MCF 10A (cell line): ENCODE measurements at regions not wholly inside any gene's neighbourhood (a gene's known extent, or its start where the extent isn't known, plus 50 kb on each side); places are given as distances from the start of the nearest gene placed in this dataset.

ENCODE experiments used
- BruUV-seq: library from RNA; stranded (reverse); fragments of 400-500 nt; replicated peaks from 2 replicates; lab custom pipeline; 2021; lab: Mats Ljungman, UMichigan
- CTCF ChIA-PET: fragments of 300-600 bp; sonication (Branson Sonifier 250); formaldehyde crosslinking; extraction: SDS; loops from one replicate; lab custom pipeline; 2021; ENCODE audit warnings: antibody characterized with exemption, inconsistent platforms; lab: Yijun Ruan, JAX
- POLR2A ChIA-PET: fragments of 300-600, 350-650 bp; sonication (Branson Sonifier 250); formaldehyde crosslinking; extraction: SDS; loops from one replicate; lab custom pipeline; 2020; ENCODE audit warnings: antibody characterized with exemption, inconsistent platforms; lab: Yijun Ruan, JAX
- DNase-seq: peaks from one replicate; pipeline ENCODE4 v3.0.0-alpha.2; 2018; ENCODE audit not compliant: unreplicated experiment
- H3K27ac Mint-ChIP-seq: one replicate; pipeline ENCODE4 v1.8.0; 2022; ENCODE audit warnings: mild to moderate bottlenecking, low read depth, mixed read lengths; ENCODE audit not compliant: unreplicated experiment
- H3K27me3 Mint-ChIP-seq: one replicate; pipeline ENCODE4 v1.8.0; 2022; ENCODE audit warnings: mixed read lengths; ENCODE audit not compliant: insufficient read depth, unreplicated experiment
- H3K36me3 Mint-ChIP-seq: one replicate; pipeline ENCODE4 v1.8.0; 2022; ENCODE audit warnings: mild to moderate bottlenecking, moderate library complexity, mixed read lengths; ENCODE audit not compliant: insufficient read depth, unreplicated experiment
- H3K4me1 Mint-ChIP-seq: one replicate; pipeline ENCODE4 v1.8.0; 2022; ENCODE audit warnings: mixed read lengths; ENCODE audit not compliant: insufficient read depth, unreplicated experiment
- H3K4me3 Mint-ChIP-seq: one replicate; pipeline ENCODE4 v1.8.0; 2022; ENCODE audit warnings: mild to moderate bottlenecking, moderate library complexity, mixed read lengths; ENCODE audit not compliant: unreplicated experiment
- H3K9me3 Mint-ChIP-seq: one replicate; pipeline ENCODE4 v1.8.0; 2022; ENCODE audit warnings: mixed read lengths; ENCODE audit not compliant: unreplicated experiment
- CTCF ChIP-seq: fragments of 200-600 bp; IDR thresholded peaks from one replicate; pipeline ENCODE4 v1.8.0; 2022; ENCODE audit warnings: antibody characterized with exemption, mild to moderate bottlenecking; ENCODE audit not compliant: unreplicated experiment
- intact Hi-C: fragments of 100-400 bp; cut with micrococcal nuclease; formaldehyde crosslinking; loops from 2 replicates; pipeline ENCODE4 v1.14.1; 2022

- Mint-ChIP-seq H3K27me3 (no peaks in the 10 kb centered on the region), H3K9me3 (no peaks in the 10 kb centered on the region), H3K27ac (no peak overlapping the region), H3K4me3 (no peak overlapping the region), H3K36me3 (no peaks in the 10 kb centered on the region), H3K4me1 (no peaks in the 10 kb centered on the region)
- no TSS peak for BruUV-seq
- CTCF ChIA-PET, result no interaction called here
- TF ChIP-seq CTCF, result no peak
- DNase-seq, result no peak
- intact Hi-C loops, result no loop called here
- POLR2A ChIA-PET, result no interaction called here
Measured at GRCh38 chr11:38884145-38884865, 2286.3 kb upstream of the RAG2 start.

GRCh38 chr11:38867338-38867737 is 2269.3 kb upstream of the RAG2 start:
- DNase-seq, result no peak
- ChIA-PET POLR2A (no interaction called here), CTCF (no interaction called here)
- Mint-ChIP-seq H3K4me1 (no peaks in the 10 kb centered on the region), H3K36me3 (no peaks in the 10 kb centered on the region), H3K27ac (no peak overlapping the region), H3K9me3 (peaks cover 19% of the 10 kb centered on the region), H3K27me3 (no peaks in the 10 kb centered on the region), H3K4me3 (no peak overlapping the region)
- no TSS peak for BruUV-seq
- intact Hi-C loops, result no loop called here
- TF ChIP-seq CTCF, result no peak

GRCh38 chr11:38865922-38866321 is 2267.9 kb upstream of the RAG2 start:
- ChIA-PET POLR2A (no interaction called here), CTCF (interaction anchor here (0.6 kb wide), 2 partner anchors 1200 to 1417 kb away, joined by 3 read pairs; no protein-coding TSS in a partner anchor)
- Mint-ChIP-seq H3K9me3 (peaks cover 23% of the 10 kb centered on the region), H3K4me3 (no peak overlapping the region), H3K4me1 (no peaks in the 10 kb centered on the region), H3K36me3 (no peaks in the 10 kb centered on the region), H3K27me3 (no peaks in the 10 kb centered on the region), H3K27ac (no peak overlapping the region)
- BruUV-seq, result no TSS peak
- intact Hi-C loops, result no loop called here
- DNase-seq, result no peak
- TF ChIP-seq CTCF, result no peak

DNA sequence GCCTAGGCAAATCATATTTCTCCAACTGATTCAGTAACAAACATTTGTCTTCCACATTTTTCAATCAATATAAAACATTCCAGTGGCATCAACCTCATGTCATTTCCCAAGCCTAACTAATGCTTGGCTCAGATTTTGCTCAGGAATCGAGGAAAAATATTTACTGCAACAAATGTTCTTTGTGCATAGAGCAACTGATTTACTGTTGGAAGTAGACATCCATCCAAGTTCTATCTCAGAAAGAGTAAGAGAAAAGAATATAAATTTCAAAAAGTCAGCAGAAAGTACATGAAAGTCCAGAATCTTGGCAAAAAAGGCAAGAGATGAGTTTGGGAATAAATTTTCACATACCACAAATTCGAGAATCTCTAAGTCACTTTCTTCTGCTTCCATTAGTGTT is 2245.0 kb upstream of the RAG2 start:
- H3K9me3 Mint-ChIP-seq, result peaks cover 13% of the 10 kb centered on the region
- no peaks in the 10 kb centered on the region for H3K36me3 Mint-ChIP-seq
- no peaks in the 10 kb centered on the region for H3K4me1 Mint-ChIP-seq
- TF ChIP-seq CTCF, result no peak
- BruUV-seq, result no TSS peak
- intact Hi-C loops, result no loop called here
- POLR2A ChIA-PET, result no interaction called here
- no peak overlapping the region for H3K4me3 Mint-ChIP-seq
- no peaks in the 10 kb centered on the region for H3K27me3 Mint-ChIP-seq
- DNase-seq, result no peak
- CTCF ChIA-PET, result no interaction called here
- H3K27ac Mint-ChIP-seq, result no peak overlapping the region
